GM12878 (cell line): ENCODE measurements at regions not wholly inside any gene's neighbourhood (a gene's known extent, or its start where the extent isn't known, plus 50 kb on each side); places are given as distances from the start of the nearest gene placed in this dataset.

Experiments used
- ATAC-seq: fragments of 200-7000 bp; cut with Tn5 transposase; 3 replicates; pipeline ENCODE4 v1.9.1; 2020; ENCODE audit warnings: mild to moderate bottlenecking, moderate library complexity
- BruUV-seq: library from RNA; stranded (reverse); fragments of 400-500 nt; replicated peaks from 2 replicates; lab custom pipeline; 2021; lab: Mats Ljungman, UMichigan
- CTCF ChIA-PET: fragments of 300-600 bp; sonication (Branson Sonifier 250); formaldehyde crosslinking; extraction: SDS; loops from one replicate; lab custom pipeline; 2021; ENCODE audit warnings: inconsistent platforms; lab: Yijun Ruan, JAX
- POLR2A ChIA-PET: fragments of 350-600 bp; formaldehyde crosslinking; extraction: SDS; loops from one replicate; lab custom pipeline; 2021; ENCODE audit warnings: inconsistent platforms; lab: Charles Lee
- RAD21 ChIA-PET: fragments of 300-600 bp; sonication (Branson Sonifier 250); formaldehyde crosslinking; loops from one replicate; lab custom pipeline; 2023; ENCODE audit warnings: antibody characterized with exemption; ENCODE audit not compliant: unreplicated experiment; lab: Charles Lee
- SMC1A ChIA-PET: fragments of 300-600 bp; sonication (Branson Sonifier 250); formaldehyde crosslinking; loops from one replicate; lab custom pipeline; 2023; ENCODE audit not compliant: unreplicated experiment, uncharacterized antibody; lab: Charles Lee
- DNase-seq: peaks from one replicate; pipeline ENCODE4 v3.0.0-alpha.2; 2011; ENCODE audit warnings: low read depth, low spot score
- FAIRE-seq: peaks from 3 replicates; lab custom pipeline; 2011; peaks lifted over from hg19 to GRCh38; lab: Jason Lieb, UNC
- H2AFZ ChIP-seq: 2 replicates; pipeline ENCODE4 v1.6.0; 2011; ENCODE audit warnings: low read depth, low read length, control low read depth; ENCODE audit not compliant: control insufficient read depth
- H3K27ac ChIP-seq: 2 replicates; pipeline ENCODE4 v1.5.1; 2011; ENCODE audit warnings: control low read depth; ENCODE audit not compliant: control insufficient read depth, insufficient read depth
- H3K27me3 ChIP-seq, 2 experiments: replicated peaks in 1 of 2; 2 replicates each; pipeline versions ENCODE4 v1.6.0 to v1.6.1; 2011; ENCODE audit warnings: low read length in 1 of 2; ENCODE audit not compliant: control insufficient read depth in 2 of 2, insufficient read depth in 2 of 2
- H3K36me3 ChIP-seq, 2 experiments: 2 replicates each; pipeline ENCODE4 v1.5.1; 2011; ENCODE audit warnings: low read length in 1 of 2; ENCODE audit not compliant: control insufficient read depth in 2 of 2, insufficient read depth in 2 of 2
- H3K4me1 ChIP-seq: 2 replicates; pipeline ENCODE4 v1.6.1; 2011; ENCODE audit warnings: mild to moderate bottlenecking, low read length, moderate library complexity, mixed read lengths; ENCODE audit not compliant: control insufficient read depth, insufficient read depth
- H3K4me2 ChIP-seq: 2 replicates; pipeline ENCODE4 v1.6.0; 2011; ENCODE audit warnings: control low read depth; ENCODE audit not compliant: control insufficient read depth, insufficient read depth
- H3K4me3 ChIP-seq: fragments of 200-600 bp; sonication (generic); 2 replicates; pipeline ENCODE4 v1.5.1; 2016
- H3K79me2 ChIP-seq: 2 replicates; pipeline ENCODE4 v1.6.0; 2011; ENCODE audit warnings: low read length; ENCODE audit not compliant: control insufficient read depth, insufficient read depth
- H3K9ac ChIP-seq: 2 replicates; pipeline ENCODE4 v1.8.0; 2011; ENCODE audit warnings: low read length, control low read depth, mixed read lengths; ENCODE audit not compliant: control insufficient read depth, insufficient read depth
- H3K9me3 ChIP-seq: replicated peaks from 3 replicates; pipeline ENCODE4 v1.5.1; 2011; ENCODE audit warnings: mild to moderate bottlenecking, low read length; ENCODE audit not compliant: control insufficient read depth, insufficient read depth
- H4K20me1 ChIP-seq: 2 replicates; pipeline ENCODE4 v1.6.0; 2011; ENCODE audit not compliant: control insufficient read depth, insufficient read depth
- ASH2L ChIP-seq: fragments of 300-600, 200-600 bp; sonication (generic); IDR thresholded peaks from 2 replicates; pipeline ENCODE4 v1.6.1; 2017; ENCODE audit warnings: low read depth, mild to moderate bottlenecking, borderline replicate concordance
- BMI1 ChIP-seq: fragments of 450-650 bp; IDR thresholded peaks from 2 replicates; pipeline ENCODE4 v1.6.1; 2016; ENCODE audit warnings: mild to moderate bottlenecking, moderate library complexity, borderline replicate concordance
- CBX3 ChIP-seq: fragments of 200-600 bp; sonication (generic); IDR thresholded peaks from 2 replicates; pipeline ENCODE4 v1.6.1; 2016; ENCODE audit warnings: low read depth, borderline replicate concordance
- EGR1 ChIP-seq, 2 experiments: IDR thresholded peaks; 1 replicate in 1 of 2; 2 replicates in 1 of 2; pipeline ENCODE4 v1.6.1; 2011 to 2012; ENCODE audit warnings: low read depth in 2 of 2, low read length in 2 of 2, borderline replicate concordance in 1 of 2, mild to moderate bottlenecking in 1 of 2, moderate library complexity in 1 of 2
- HDGF ChIP-seq: fragments of 450-650 bp; IDR thresholded peaks from 2 replicates; pipeline ENCODE4 v1.6.1; 2016; ENCODE audit warnings: antibody characterized with exemption
- LARP7 ChIP-seq: fragments of 450-650 bp; IDR thresholded peaks from 2 replicates; pipeline ENCODE4 v1.6.1; 2017; ENCODE audit warnings: mild to moderate bottlenecking
- MTA2 ChIP-seq: fragments of 450-650 bp; IDR thresholded peaks from 2 replicates; pipeline ENCODE4 v1.6.1; 2016; ENCODE audit warnings: low read depth, mild to moderate bottlenecking, moderate library complexity
- SIX5 ChIP-seq: IDR thresholded peaks from 2 replicates; pipeline ENCODE4 v1.6.1; 2011; ENCODE audit warnings: mild to moderate bottlenecking, low read depth, low read length, moderate library complexity; ENCODE audit not compliant: severe bottlenecking
- SUPT20H ChIP-seq: IDR thresholded peaks from 2 replicates; pipeline ENCODE4 v1.6.1; 2011; ENCODE audit warnings: low read depth, mild to moderate bottlenecking, low read length, moderate library complexity, borderline replicate concordance; ENCODE audit not compliant: control insufficient read depth
- WGBS: methylation state at CpG from one replicate; pipeline ENCODE4 v1.1.6; 2016; ENCODE audit warnings: low lambda C conversion rate; ENCODE audit not compliant: insufficient replicate concordance, insufficient coverage; ENCODE audit errors: missing lambda C conversion rate; 5-methylcytosine and 5-hydroxymethylcytosine counted together
- in situ Hi-C: fragments of 300-500 bp; cut with MboI; formaldehyde crosslinking; loops from 9 replicates; pipeline ENCODE4 v1.14.3; 2018; ENCODE audit warnings: mixed read lengths
- intact Hi-C: fragments of 100-400 bp; cut with micrococcal nuclease; formaldehyde crosslinking; loops from one replicate; pipeline ENCODE4 v1.14.2; 2022; ENCODE audit not compliant: unreplicated experiment
- TF ChIP-seq, protein P1 (sequence below): IDR thresholded peaks from 2 replicates; pipeline ENCODE4 v1.6.1; 2012; ENCODE audit warnings: low read depth, low read length, improper control_type of control experiment
- TF ChIP-seq, protein P2 (sequence below): fragments of 150-350 bp; IDR thresholded peaks from 2 replicates; pipeline ENCODE4 v1.6.1; 2016; ENCODE audit warnings: low read depth, low read length
- TF ChIP-seq, protein P3 (sequence below): IDR thresholded peaks from 2 replicates; pipeline ENCODE4 v1.6.1; 2011; ENCODE audit warnings: borderline replicate concordance, low read depth, mild to moderate bottlenecking, moderate library complexity, mixed read lengths, low read length; ENCODE audit not compliant: insufficient read depth; ENCODE audit errors: extremely low read length
- TF ChIP-seq, protein P4 (sequence below): IDR thresholded peaks from 2 replicates; pipeline ENCODE4 v1.6.1; 2011; ENCODE audit warnings: low read depth, mild to moderate bottlenecking, low read length, moderate library complexity, borderline replicate concordance; ENCODE audit errors: extremely low read depth
- TF ChIP-seq, protein P5 (sequence below): fragments of 450-650 bp; formaldehyde crosslinking; IDR thresholded peaks from 2 replicates; pipeline ENCODE4 v1.4.0; 2020; ENCODE audit warnings: mild to moderate bottlenecking, moderate library complexity

DNA sequence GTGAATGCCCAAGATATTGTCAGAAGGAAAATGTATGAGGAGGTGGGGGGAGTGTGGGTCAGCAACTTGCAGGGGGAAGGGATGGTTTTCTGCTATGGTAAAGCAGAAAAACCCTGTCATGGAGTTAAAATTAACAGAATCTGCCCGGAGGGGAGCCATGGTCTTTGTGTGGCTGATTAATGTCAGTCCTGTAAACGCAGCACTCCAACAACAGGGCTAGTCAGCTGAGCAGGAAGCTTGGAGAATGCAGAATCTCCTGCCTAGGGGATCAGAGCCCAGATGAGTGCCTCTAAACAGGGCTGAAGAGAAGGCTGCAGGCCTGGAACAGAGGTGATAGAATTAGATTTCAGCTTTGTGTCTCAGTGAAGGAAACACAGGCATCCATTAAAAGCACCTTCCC, 140.9 kb upstream of the MTNR1B start (continued):
- TF ChIP-seq, protein P1, sequence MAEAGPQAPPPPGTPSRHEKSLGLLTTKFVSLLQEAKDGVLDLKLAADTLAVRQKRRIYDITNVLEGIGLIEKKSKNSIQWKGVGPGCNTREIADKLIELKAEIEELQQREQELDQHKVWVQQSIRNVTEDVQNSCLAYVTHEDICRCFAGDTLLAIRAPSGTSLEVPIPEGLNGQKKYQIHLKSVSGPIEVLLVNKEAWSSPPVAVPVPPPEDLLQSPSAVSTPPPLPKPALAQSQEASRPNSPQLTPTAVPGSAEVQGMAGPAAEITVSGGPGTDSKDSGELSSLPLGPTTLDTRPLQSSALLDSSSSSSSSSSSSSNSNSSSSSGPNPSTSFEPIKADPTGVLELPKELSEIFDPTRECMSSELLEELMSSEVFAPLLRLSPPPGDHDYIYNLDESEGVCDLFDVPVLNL, result no peak
- no peak for TF ChIP-seq CBX3
- TF ChIP-seq MTA2, result no peak

DNA sequence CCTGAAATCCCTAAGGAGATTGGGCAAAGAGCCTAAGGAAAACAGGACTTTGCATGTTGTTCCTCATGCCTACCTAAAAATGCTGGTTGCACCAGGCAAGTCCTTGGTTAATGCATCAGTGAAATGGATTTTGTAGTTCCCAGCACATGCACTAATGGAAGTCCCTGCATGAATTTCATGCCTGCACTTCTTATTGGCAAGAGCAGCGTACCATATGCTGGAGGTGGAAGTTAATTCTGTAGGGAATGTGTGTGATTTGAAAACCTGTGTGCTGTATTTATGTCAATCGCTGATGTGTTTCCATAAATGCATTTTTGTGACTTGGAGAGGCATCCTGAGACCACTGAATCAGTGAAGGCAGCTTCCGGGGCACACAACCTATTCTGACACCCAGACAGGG, 140.3 kb upstream of the MTNR1B start:
- H2AFZ ChIP-seq, result no peak overlapping the region
- no peaks in the 10 kb centered on the region for H3K27me3 ChIP-seq
- H3K27ac ChIP-seq, result no peak overlapping the region
- ATAC-seq, result no peak
- no peak for FAIRE-seq
- H3K4me2 ChIP-seq, result no peak overlapping the region
- no peaks in the 10 kb centered on the region for H4K20me1 ChIP-seq
- SMC1A ChIA-PET, result no interaction called here
- no peak for DNase-seq
- H3K9ac ChIP-seq, result no peak overlapping the region
- H3K4me1 ChIP-seq, result no peaks in the 10 kb centered on the region
- no TSS peak for BruUV-seq
- in situ Hi-C loops (no loop called here), intact Hi-C loops (no loop called here)
- H3K9me3 ChIP-seq, result no peaks in the 10 kb centered on the region
- no peaks in the 10 kb centered on the region for H3K36me3 ChIP-seq
- RAD21 ChIA-PET, result no interaction called here
- no peaks in the 10 kb centered on the region for H3K79me2 ChIP-seq
- H3K4me3 ChIP-seq, result no peak overlapping the region
- WGBS, result 0% methylated on average over 3 of the region's 3 CpGs
- POLR2A ChIA-PET, result no interaction called here
- CTCF ChIA-PET, result no interaction called here
- TF ChIP-seq SIX5 (no peak), ASH2L (no peak), SUPT20H (no peak), EGR1 (IDR thresholded peaks at IDR 0.05; ENCODE audit: borderline replicate concordance in 1 of 2, low read depth in 2 of 2, low read length in 2 of 2) (no peak), HDGF (no peak), BMI1 (no peak), LARP7 (no peak)
- TF ChIP-seq, protein P2, sequence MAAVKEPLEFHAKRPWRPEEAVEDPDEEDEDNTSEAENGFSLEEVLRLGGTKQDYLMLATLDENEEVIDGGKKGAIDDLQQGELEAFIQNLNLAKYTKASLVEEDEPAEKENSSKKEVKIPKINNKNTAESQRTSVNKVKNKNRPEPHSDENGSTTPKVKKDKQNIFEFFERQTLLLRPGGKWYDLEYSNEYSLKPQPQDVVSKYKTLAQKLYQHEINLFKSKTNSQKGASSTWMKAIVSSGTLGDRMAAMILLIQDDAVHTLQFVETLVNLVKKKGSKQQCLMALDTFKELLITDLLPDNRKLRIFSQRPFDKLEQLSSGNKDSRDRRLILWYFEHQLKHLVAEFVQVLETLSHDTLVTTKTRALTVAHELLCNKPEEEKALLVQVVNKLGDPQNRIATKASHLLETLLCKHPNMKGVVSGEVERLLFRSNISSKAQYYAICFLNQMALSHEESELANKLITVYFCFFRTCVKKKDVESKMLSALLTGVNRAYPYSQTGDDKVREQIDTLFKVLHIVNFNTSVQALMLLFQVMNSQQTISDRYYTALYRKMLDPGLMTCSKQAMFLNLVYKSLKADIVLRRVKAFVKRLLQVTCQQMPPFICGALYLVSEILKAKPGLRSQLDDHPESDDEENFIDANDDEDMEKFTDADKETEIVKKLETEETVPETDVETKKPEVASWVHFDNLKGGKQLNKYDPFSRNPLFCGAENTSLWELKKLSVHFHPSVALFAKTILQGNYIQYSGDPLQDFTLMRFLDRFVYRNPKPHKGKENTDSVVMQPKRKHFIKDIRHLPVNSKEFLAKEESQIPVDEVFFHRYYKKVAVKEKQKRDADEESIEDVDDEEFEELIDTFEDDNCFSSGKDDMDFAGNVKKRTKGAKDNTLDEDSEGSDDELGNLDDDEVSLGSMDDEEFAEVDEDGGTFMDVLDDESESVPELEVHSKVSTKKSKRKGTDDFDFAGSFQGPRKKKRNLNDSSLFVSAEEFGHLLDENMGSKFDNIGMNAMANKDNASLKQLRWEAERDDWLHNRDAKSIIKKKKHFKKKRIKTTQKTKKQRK, result no peak
- TF ChIP-seq, protein P3, sequence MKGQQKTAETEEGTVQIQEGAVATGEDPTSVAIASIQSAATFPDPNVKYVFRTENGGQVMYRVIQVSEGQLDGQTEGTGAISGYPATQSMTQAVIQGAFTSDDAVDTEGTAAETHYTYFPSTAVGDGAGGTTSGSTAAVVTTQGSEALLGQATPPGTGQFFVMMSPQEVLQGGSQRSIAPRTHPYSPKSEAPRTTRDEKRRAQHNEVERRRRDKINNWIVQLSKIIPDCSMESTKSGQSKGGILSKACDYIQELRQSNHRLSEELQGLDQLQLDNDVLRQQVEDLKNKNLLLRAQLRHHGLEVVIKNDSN, result no peak
- TF ChIP-seq, protein P4, sequence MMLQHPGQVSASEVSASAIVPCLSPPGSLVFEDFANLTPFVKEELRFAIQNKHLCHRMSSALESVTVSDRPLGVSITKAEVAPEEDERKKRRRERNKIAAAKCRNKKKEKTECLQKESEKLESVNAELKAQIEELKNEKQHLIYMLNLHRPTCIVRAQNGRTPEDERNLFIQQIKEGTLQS, result no peak
- TF ChIP-seq, protein P5, sequence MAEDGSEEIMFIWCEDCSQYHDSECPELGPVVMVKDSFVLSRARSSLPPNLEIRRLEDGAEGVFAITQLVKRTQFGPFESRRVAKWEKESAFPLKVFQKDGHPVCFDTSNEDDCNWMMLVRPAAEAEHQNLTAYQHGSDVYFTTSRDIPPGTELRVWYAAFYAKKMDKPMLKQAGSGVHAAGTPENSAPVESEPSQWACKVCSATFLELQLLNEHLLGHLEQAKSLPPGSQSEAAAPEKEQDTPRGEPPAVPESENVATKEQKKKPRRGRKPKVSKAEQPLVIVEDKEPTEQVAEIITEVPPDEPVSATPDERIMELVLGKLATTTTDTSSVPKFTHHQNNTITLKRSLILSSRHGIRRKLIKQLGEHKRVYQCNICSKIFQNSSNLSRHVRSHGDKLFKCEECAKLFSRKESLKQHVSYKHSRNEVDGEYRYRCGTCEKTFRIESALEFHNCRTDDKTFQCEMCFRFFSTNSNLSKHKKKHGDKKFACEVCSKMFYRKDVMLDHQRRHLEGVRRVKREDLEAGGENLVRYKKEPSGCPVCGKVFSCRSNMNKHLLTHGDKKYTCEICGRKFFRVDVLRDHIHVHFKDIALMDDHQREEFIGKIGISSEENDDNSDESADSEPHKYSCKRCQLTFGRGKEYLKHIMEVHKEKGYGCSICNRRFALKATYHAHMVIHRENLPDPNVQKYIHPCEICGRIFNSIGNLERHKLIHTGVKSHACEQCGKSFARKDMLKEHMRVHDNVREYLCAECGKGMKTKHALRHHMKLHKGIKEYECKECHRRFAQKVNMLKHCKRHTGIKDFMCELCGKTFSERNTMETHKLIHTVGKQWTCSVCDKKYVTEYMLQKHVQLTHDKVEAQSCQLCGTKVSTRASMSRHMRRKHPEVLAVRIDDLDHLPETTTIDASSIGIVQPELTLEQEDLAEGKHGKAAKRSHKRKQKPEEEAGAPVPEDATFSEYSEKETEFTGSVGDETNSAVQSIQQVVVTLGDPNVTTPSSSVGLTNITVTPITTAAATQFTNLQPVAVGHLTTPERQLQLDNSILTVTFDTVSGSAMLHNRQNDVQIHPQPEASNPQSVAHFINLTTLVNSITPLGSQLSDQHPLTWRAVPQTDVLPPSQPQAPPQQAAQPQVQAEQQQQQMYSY (CRISPR knock-in tag), result no peak
